Osteocyte (in vitro differentiated cells): ENCODE measurements at regions not wholly inside any gene's neighbourhood (a gene's known extent, or its start where the extent isn't known, plus 50 kb on each side); places are given as distances from the start of the nearest gene placed in this dataset.
"Not testable (repeated sequence)": the region's sequence is repeated elsewhere in the genome, so short reads cannot be mapped to it uniquely, and the experiment has no call there.

Source experiments
- DNase-seq: peaks from one replicate; pipeline ENCODE4 v3.0.0; 2021; ENCODE audit warnings: mixed read lengths; ENCODE audit not compliant: unreplicated experiment; ENCODE audit errors: extremely low spot score
- H3K27ac Mint-ChIP-seq: one replicate; pipeline ENCODE4 v1.8.0; 2021; ENCODE audit warnings: mild to moderate bottlenecking, mixed read lengths; ENCODE audit not compliant: unreplicated experiment
- H3K27me3 Mint-ChIP-seq: one replicate; pipeline ENCODE4 v1.8.0; 2021; ENCODE audit warnings: mixed read lengths; ENCODE audit not compliant: unreplicated experiment
- H3K36me3 Mint-ChIP-seq: one replicate; pipeline ENCODE4 v1.8.0; 2021; ENCODE audit warnings: mixed read lengths; ENCODE audit not compliant: unreplicated experiment
- H3K4me1 Mint-ChIP-seq: one replicate; pipeline ENCODE4 v1.8.0; 2021; ENCODE audit warnings: mixed read lengths; ENCODE audit not compliant: unreplicated experiment
- H3K4me3 Mint-ChIP-seq: one replicate; pipeline ENCODE4 v1.8.0; 2021; ENCODE audit warnings: mild to moderate bottlenecking, moderate library complexity, mixed read lengths; ENCODE audit not compliant: unreplicated experiment
- H3K9me3 Mint-ChIP-seq: one replicate; pipeline ENCODE4 v1.8.0; 2021; ENCODE audit warnings: mixed read lengths; ENCODE audit not compliant: unreplicated experiment
- CTCF ChIP-seq: fragments of 200-600 bp; sonication (generic); IDR thresholded peaks from 2 replicates; pipeline ENCODE4 v1.5.0; 2021; ENCODE audit warnings: antibody characterized with exemption, mild to moderate bottlenecking, moderate library complexity

- no peak for DNase-seq
- no peaks in the 10 kb centered on the region for H3K27me3 Mint-ChIP-seq
- TF ChIP-seq CTCF = no peak
- H3K4me1 Mint-ChIP-seq = peaks cover 26% of the 10 kb centered on the region
- H3K9me3 Mint-ChIP-seq = no peaks in the 10 kb centered on the region
- no peaks in the 10 kb centered on the region for H3K36me3 Mint-ChIP-seq
- peak overlapping the region; percentile 40 for H3K4me3 Mint-ChIP-seq
- peak overlapping the region; percentile 73 for H3K27ac Mint-ChIP-seq
These were observed 382.8 kb downstream of the OSR1 start for GRCh38 chr2:18975506-18976167.

- no peak overlapping the region for H3K27ac Mint-ChIP-seq
- H3K9me3 Mint-ChIP-seq = no peaks in the 10 kb centered on the region
- H3K4me1 Mint-ChIP-seq = peaks cover 14% of the 10 kb centered on the region
- no peak for TF ChIP-seq CTCF
- H3K36me3 Mint-ChIP-seq = no peaks in the 10 kb centered on the region
- no peak for DNase-seq
- no peaks in the 10 kb centered on the region for H3K27me3 Mint-ChIP-seq
- no peak overlapping the region for H3K4me3 Mint-ChIP-seq
These were observed 382.3 kb upstream of the NT5C1B start for GRCh38 chr2:18971628-18972027.

GRCh38 chr2:18971069-18971378 lies 381.7 kb upstream of the NT5C1B start:
- DNase-seq = no peak
- Mint-ChIP-seq H3K4me1 (peaks cover 8% of the 10 kb centered on the region), H3K9me3 (peaks cover 3% of the 10 kb centered on the region), H3K27ac (no peak overlapping the region), H3K27me3 (no peaks in the 10 kb centered on the region), H3K36me3 (no peaks in the 10 kb centered on the region), H3K4me3 (no peak overlapping the region)
- no peak for TF ChIP-seq CTCF

- H3K4me1 Mint-ChIP-seq = no peaks in the 10 kb centered on the region
- H3K36me3 Mint-ChIP-seq = no peaks in the 10 kb centered on the region
- DNase-seq = no peak
- no peak overlapping the region for H3K27ac Mint-ChIP-seq
- no peaks in the 10 kb centered on the region for H3K27me3 Mint-ChIP-seq
- TF ChIP-seq CTCF = no peak
- no peak overlapping the region for H3K4me3 Mint-ChIP-seq
- peaks cover 4% of the 10 kb centered on the region for H3K9me3 Mint-ChIP-seq
These were observed 376.8 kb upstream of the NT5C1B start for GRCh38 chr2:18966131-18966530.

GRCh38 chr2:18963739-18964256 lies 374.4 kb upstream of the NT5C1B start:
- not testable (repeated sequence) for H3K36me3 Mint-ChIP-seq, H3K4me3 Mint-ChIP-seq, DNase-seq, H3K4me1 Mint-ChIP-seq, H3K27me3 Mint-ChIP-seq, H3K9me3 Mint-ChIP-seq, H3K27ac Mint-ChIP-seq

- no peak overlapping the region for H3K4me3 Mint-ChIP-seq
- no peaks in the 10 kb centered on the region for H3K36me3 Mint-ChIP-seq
- H3K9me3 Mint-ChIP-seq = peaks cover 4% of the 10 kb centered on the region
- no peak overlapping the region for H3K27ac Mint-ChIP-seq
- no peak for DNase-seq
- H3K4me1 Mint-ChIP-seq = no peaks in the 10 kb centered on the region
- H3K27me3 Mint-ChIP-seq = no peaks in the 10 kb centered on the region
- no peak for TF ChIP-seq CTCF
These were observed 372.6 kb upstream of the NT5C1B start for GRCh38 chr2:18961991-18962421.
